Loucy (cell line): ENCODE measurements at regions not wholly inside any gene's neighbourhood (a gene's known extent, or its start where the extent isn't known, plus 50 kb on each side); places are given as distances from the start of the nearest gene placed in this dataset.

Source experiments
- CTCF ChIP-seq: fragments of 200-600 bp; sonication (generic); conservative IDR thresholded peaks from 2 replicates; pipeline ENCODE4 v1.5.1; 2014; ENCODE audit warnings: mild to moderate bottlenecking, antibody characterized with exemption, low read length
- EZH2phosphoT487 ChIP-seq: fragments of 200-600 bp; IDR thresholded peaks from 2 replicates; pipeline ENCODE4 v1.6.1; 2018; ENCODE audit warnings: antibody characterized with exemption, mild to moderate bottlenecking, moderate library complexity, borderline replicate concordance

- no peak for TF ChIP-seq CTCF
- no peak for TF ChIP-seq EZH2phosphoT487
These were observed 703.2 kb upstream of the FSHR start for GRCh38 chr2:49857371-49858112.
